CD4-positive, alpha-beta T cell treated with Interleukin-4 for 4 hours (primary cell): ENCODE measurements at regions not wholly inside any gene's neighbourhood (a gene's known extent, or its start where the extent isn't known, plus 50 kb on each side); places are given as distances from the start of the nearest gene placed in this dataset.

Experiments used
- DNase-seq: peaks from one replicate; pipeline ENCODE4 v3.0.0-alpha.2; 2020

GRCh38 chr14:101048766-101049165 lies 145.2 kb upstream of the RTL1 start:
- DNase-seq = no peak

DNA sequence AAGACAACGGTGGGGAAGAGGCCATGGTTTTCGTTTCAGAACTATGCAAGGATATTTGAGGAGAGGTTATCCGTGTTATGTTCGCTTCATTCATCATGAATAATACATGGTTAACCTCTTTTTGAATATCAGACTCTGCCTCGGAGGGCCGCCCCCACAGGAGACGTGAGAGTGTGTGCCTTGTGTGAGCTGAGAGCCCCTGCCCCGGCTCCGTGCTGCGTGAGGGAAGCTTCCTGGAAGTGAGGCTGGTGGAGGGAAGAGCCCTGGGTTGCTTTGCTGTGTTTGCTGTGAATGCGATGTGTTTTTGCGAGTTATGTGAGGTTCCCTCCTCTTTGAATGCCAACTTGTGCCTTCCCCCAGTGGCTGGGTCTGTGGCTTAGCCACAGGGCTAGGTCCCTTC lies 146.0 kb upstream of the RTL1 start:
- DNase-seq = no peak

DNA sequence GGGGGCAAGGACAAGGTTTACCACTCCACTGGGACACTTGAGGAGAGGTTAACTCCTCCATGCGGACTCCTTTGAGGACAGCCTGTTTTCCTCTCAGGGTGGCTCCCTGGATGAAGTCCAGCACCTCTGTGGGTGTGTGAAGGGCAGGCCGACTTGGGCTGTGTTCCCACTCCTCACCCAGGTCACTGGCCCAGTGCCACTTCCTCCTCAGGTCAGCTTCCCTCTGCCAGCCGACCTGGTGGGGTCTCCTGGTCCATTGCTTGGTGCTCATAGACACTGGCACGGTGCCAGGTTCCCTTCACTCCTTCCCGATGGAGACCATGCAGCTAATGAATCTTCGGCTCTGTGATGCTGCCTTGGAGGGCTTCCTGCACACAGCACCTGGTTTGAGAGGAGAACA lies 146.4 kb upstream of the RTL1 start:
- DNase-seq = no peak

- no peak for DNase-seq
These were observed 147.5 kb upstream of the RTL1 start for GRCh38 chr14:101050901-101051490.

GRCh38 chr14:101054671-101055070 lies 151.1 kb upstream of the RTL1 start:
- DNase-seq = no peak

DNA sequence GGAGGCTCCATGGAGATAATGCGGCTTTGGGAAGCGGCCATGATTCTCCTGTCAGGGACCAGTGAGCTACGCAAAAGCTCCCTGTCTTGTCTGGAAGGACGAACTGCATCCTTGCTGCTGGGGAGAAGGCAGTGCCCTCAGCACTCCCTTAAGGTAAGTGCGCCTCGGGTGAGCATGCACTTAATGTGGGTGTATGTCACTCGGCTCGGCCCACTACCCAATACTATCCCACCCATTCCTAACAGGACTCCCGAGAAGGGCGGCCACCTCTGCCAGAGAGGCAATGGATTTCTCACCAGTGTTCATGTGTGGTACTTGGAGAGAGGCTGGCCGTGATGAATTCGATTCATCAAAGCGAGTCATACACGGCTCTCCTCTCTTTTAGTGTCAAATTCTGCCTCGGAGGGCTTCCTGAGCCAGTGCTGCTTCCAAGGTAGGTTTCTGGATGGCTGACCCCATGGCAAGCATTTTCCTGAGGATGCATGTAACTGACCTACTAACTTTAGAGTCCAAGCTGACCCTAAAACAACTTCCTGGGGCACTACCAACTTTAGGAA lies 151.7 kb upstream of the RTL1 start:
- no peak for DNase-seq

DNA sequence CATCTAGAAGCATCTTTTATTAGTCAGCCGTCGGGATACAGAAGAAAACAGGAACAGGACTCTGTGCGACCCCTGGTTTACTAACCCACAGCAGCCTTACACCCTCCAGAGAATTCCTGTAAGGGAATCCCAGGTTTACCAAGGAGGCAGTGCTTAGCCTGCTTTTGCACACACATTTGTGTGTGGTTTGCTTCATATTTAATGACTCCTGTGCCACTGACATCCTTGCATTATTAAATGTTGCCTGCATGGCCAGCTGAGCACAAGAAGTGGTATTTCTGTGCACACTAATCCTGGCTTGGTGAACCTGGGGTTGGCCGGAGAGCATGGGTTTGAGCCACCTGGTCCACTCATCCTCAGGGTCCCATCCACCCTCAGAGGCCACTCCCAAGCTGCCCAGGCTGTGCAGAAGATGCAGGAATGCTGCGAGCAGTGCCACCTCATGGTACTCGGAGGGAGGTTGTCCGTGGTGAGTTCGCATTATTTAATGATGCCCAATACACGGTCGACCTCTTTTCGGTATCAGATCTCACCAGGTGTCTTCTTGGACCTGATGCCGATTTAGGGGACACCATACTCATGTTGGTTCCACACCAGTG lies 152.4 kb upstream of the RTL1 start:
- DNase-seq = no peak

- no peak for DNase-seq
These were observed 152.9 kb upstream of the RTL1 start for GRCh38 chr14:101056446-101056845.

- DNase-seq = no peak
These were observed 153.9 kb upstream of the RTL1 start for GRCh38 chr14:101057394-101057793.

DNA sequence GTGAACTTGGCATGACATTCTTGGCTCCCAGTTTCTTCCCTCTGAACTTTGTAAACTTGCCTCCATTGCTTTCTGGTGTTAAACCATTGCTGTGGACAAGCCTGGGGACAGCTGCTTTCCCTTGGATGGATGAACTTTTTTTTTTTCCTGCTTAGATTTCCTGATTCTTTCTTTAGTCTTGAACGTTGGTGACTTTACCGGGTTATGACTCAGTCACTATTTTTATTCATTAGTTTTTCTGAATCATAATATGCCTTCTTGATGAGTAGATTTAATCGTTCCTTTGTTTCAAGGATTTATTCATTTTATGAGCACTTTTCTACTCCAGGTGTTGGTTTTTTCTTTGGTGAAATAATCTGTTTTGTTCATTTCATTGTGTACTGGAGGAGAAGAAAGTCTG lies 155.0 kb upstream of the RTL1 start:
- DNase-seq = no peak

GRCh38 chr14:101060171-101060601 lies 156.7 kb upstream of the RTL1 start:
- no peak for DNase-seq

GRCh38 chr14:101061411-101062064 lies 158.0 kb upstream of the RTL1 start:
- no peak for DNase-seq

DNA sequence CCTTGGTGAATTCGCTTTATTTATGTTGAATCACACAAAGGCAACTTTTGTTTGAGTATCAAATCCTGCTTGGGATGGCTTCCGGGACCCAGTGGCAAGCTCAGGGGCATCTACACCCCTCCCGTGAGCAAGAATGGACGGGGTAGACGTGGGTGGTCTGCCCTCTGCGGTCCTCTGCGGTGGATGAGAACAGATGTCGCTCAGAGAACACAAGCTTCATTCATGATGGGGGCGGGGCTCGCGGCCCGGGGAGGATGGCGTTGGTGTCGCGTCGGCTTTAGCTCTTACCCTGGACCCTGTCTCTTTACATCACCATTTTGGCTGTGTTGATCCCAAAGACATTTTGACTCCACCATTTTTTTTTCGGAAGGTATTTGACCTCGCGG lies 158.5 kb upstream of the RTL1 start:
- DNase-seq = no peak

DNA sequence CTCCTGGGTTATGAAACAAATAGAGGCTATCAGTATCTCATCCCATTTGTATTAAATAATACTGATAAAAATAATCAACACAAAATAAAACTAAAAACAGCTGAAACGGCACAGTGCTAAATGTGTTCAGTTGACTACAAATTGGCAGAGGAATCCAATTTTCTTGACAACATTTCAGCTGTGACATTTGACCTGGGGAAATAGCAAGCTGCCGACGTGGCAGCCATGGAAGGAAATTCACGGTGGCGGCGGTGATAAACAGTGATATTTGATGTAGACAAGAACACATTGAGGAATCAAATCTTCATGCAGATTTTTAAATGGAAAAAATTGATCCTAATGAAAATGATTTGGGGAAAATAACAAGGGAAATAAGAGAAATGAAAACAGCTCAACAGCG lies 159.1 kb upstream of the RTL1 start:
- DNase-seq = no peak

DNA sequence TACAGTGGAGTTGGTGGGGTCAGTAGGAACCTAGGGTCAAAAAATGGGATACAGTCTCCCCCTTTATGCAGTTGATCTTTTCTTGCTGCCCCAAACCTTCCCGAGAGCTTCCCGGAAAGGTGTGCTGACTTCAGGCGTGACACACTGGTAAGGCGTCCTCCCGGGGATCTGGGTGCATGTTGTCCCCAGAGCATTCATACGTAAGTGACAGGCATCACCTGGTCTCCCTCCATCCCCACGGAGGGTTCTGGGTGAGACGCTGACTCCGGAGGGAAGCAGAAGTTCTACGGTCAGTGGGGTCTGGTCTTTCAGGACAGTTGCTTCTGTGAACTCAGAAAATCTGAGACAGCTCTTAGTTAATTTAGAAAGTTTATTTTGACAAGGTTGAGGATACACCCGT lies 159.6 kb upstream of the RTL1 start:
- no peak for DNase-seq

DNA sequence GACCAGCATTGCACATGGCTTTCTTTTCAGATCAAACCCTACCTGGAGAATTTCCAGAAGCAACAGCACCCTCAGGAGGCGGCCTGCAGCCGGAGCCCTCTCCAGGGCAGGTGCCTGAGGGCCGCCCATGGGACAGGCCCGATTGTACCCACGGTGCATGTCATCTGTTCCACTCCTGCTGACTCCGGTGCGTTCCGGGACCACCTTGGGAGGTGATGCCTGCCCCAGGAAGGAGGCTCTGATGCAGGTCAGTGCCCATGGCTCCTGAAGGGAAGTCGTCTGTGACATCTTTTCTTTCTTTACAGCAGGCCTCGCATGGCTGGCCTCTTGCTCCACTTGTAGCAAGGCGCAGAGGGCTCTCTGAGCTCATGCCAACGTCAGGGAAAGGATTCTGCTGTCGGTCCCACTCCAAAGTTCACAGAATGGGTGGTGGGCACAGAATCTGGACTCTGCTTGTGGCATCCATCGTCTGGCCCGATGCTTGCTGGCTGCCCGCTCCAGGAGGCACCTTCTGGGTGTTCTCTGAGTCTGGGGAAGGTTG lies 160.7 kb upstream of the RTL1 start:
- no peak for DNase-seq

DNA sequence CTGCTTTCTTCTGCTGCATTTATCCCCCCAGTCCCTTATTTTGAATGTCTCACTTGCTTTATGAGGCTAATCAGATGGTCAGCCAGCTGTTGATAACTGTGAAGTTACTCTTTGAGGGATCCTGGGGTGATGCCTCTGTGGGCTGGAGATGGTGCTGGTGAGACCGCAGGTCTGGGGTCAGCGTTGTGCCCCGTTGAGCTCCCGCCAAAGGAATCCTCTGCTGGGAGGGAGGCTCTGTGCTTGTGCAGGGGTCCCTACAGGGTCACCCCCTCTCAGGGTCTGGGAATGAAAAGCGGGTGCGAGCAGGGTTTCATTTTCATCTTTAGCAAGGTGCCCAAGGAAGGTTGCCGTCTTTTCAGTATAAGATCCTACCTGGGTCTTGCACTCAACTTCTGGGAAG lies 161.2 kb upstream of the RTL1 start:
- no peak for DNase-seq

DNA sequence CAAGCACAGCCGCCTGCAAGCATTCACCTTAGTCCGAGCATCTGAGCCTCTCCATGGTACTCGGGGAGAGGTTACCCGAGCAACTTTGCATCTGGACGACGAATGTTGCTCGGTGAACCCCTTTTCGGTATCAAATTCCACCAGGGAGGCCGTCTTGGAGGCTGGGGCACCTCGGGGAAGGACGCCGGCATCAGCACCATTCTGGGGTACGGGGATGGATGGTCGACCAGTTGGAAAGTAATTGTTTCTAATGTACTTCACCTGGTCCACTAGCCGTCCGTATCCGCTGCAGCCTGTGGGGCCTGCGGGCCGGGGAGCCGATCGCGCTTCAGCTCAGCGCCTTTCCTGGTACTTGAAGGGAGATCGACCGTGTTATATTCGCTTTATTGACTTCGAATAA lies 161.7 kb upstream of the RTL1 start:
- no peak for DNase-seq

DNA sequence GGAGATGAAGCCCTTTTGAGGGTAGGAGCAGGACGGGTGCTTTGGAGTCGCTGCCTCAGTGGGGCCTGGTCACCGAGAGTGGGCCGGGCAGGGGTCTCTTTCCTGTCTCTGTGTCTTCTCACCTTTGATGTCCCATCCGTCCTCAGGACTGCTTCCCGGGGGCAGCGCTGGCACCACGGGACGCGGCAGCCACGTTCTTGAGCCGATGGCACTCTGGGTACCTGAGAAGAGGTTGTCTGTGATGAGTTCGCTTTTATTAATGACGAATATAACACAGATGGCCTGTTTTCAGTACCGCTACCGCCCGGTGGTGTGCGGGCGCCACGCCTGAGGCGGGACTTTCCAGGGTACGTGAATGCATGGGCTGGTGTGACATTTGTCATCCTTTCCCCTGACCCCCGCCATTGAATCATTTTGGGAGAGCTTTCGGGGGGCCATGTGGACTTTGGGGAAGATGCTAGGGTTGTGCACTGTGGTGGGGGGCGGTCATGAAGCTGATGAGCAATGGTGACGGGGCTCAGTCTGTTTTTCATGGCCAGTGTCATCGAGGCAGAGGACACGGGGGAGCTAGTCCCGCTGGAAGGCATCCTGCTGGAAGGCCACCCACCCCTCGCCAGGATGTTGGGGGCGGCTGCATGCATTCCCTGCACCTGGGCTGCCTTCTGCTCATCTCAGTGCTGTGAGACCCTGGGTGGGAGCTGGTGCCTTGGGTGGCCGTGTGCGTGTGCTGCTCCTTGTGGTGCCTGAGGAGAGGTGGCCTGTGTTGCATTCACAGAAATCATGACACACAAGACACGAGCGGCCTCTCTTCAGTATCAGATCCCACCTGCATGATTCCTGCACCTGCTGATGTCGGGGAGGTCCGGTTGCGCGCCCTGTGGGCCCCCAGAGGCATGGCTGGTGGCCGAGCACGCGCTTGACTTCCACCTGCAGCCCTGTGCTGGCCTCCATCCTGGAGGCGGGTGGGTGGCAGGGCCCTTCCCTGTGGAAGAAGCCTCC lies 162.5 kb upstream of the RTL1 start:
- DNase-seq = no peak

DNA sequence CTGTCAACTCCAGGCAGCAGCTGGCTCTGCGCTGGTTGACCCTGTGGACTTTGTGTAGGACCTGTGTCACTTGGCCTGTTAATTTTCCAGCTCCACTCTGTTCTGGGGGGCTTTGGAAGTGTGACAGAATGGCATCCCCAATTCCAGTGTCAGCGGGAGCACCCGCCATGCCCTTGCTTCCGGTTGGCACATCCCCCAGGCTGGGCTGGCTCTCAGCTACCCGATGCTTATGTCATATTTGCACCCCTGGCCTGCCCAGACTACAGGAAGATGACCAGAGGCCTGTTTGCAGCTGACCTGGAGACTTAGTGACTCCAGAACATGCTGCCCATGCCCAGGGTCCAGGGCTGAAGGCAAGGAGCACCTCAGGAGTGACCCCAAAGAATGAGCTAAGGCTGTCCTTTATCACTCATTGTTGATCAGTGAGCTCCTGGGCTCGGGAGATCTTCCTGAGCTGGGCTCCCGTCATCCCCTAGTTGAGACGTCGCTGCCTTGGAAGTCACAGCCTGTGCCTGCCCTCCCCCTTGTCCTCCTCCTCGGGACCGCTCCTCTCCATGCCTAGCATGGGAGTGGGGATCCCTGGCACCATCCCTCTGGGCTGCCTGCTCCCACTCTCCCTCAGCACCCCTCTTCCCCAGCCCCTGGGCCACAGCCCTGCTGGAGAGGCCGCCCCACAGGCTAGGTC lies 163.4 kb upstream of the RTL1 start:
- DNase-seq = no peak

DNA sequence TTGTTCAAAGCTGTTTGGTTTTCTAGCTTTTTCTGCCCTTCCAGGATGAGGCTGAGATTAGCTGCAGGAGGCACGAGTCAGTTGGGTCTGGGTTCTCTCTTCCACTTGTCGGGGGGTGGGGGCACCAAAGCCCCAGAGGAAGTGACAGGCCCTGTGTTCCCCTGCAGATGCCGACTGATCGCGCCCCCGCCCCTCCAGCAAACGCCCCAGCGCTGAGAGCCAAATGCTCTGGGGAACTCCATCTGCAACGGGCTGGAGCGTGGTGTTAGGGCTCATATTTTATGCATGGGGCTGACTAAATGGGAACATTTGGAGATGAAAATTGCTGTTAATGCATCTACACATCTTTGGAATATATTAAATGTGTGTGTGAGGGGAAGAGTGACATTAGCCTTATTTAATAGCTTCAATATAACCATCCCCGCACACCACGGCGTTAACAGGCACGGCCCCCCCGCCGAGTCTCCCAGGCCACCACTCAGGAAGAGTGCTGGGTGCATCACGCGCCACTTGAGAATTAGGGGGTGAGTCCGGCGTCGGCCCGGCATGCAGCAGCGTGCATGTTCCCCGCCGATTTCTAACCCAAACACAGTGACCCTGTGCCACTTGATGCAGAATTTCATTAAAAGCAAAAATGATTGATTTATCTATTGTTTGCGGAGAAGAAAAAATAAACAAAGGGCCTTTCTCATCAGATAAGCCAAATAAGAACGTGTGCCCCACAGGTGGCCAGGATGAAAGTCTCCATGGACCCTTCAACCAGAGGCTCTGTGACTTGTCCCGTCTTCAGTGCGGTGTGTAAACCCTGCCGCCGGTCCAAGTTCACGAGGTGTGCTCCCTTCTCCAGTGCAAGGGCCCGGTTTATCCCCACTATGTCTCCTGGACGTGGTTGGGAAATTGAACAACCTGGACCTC lies 165.0 kb upstream of the RTL1 start:
- no peak for DNase-seq
